HCT116 (cell line): ENCODE measurements at regions not wholly inside any gene's neighbourhood (a gene's known extent, or its start where the extent isn't known, plus 50 kb on each side); places are given as distances from the start of the nearest gene placed in this dataset.

Experiments
- CTCF ChIP-seq, 3 experiments: fragments of 200-600 bp in 1 of 3; sonication (generic) in 1 of 3; IDR thresholded peaks in 2 of 3; conservative IDR thresholded peaks in 1 of 3; 2 replicates each; pipeline ENCODE4 v1.5.1; 2012 to 2017; ENCODE audit warnings: low read depth in 2 of 3, low read length in 2 of 3, antibody characterized with exemption in 1 of 3, borderline replicate concordance in 1 of 3, control low read depth in 1 of 3, mild to moderate bottlenecking in 1 of 3, mixed read lengths in 1 of 3, mixed run types in 1 of 3, moderate library complexity in 1 of 3; ENCODE audit not compliant: insufficient read depth in 1 of 3
- POLR2AphosphoS5 ChIP-seq: IDR thresholded peaks from 2 replicates; pipeline ENCODE4 v1.6.1; 2011; ENCODE audit warnings: mild to moderate bottlenecking, low read depth, low read length, moderate library complexity

GRCh38 chr11:81337756-81338155, 1395.9 kb downstream of the FAM181B start:
- TF ChIP-seq CTCF (IDR thresholded peaks at IDR 0.05 in 2 of 3, conservative IDR thresholded peaks at IDR 0.05 in 1 of 3; ENCODE audit: borderline replicate concordance in 1 of 3, insufficient read depth in 1 of 3, low read depth in 2 of 3, low read length in 2 of 3) (no peak), POLR2AphosphoS5 (no peak)
